Activated naive CD4-positive, alpha-beta T cell (primary cell): ENCODE measurements at regions not wholly inside any gene's neighbourhood (a gene's known extent, or its start where the extent isn't known, plus 50 kb on each side); places are given as distances from the start of the nearest gene placed in this dataset.
"Not testable (repeated sequence)": the region's sequence is repeated elsewhere in the genome, so short reads cannot be mapped to it uniquely, and the experiment has no call there.

Experiments
- DNase-seq, 4 experiments: peaks; one replicate each; lab custom pipeline; 2025; lab: John Stamatoyannopoulos, UW

- DNase-seq: no peak
Measured at GRCh38 chr10:118465300-118465874, 123.3 kb upstream of the FAM204A start.

- DNase-seq: no peak
Measured at GRCh38 chr10:118463740-118464139, 121.6 kb upstream of the FAM204A start.

- no peak for DNase-seq
Measured at GRCh38 chr10:118462401-118462800, 120.3 kb upstream of the FAM204A start.

- DNase-seq: peak in 2 of 4 experiments; percentile 1 to 16
Measured at GRCh38 chr10:118459642-118460193, 117.6 kb upstream of the FAM204A start.

- no peak for DNase-seq
Measured at GRCh38 chr10:118458957-118459641, 117.0 kb upstream of the FAM204A start.

GRCh38 chr10:118457824-118458428, 115.8 kb upstream of the FAM204A start:
- DNase-seq: no peak

GRCh38 chr10:118455181-118455695, 113.1 kb upstream of the FAM204A start:
- DNase-seq: no peak

GRCh38 chr10:118454211-118454610, 112.1 kb upstream of the FAM204A start:
- no peak for DNase-seq

- no peak for DNase-seq
Measured at GRCh38 chr10:118452098-118452497, 110.0 kb upstream of the FAM204A start.

- no peak for DNase-seq
Measured at GRCh38 chr10:118449521-118449920, 107.4 kb upstream of the FAM204A start.

- DNase-seq: no peak
Measured at GRCh38 chr10:118448744-118449143, 106.6 kb upstream of the FAM204A start.

- DNase-seq: no peak
Measured at GRCh38 chr10:118447478-118448270, 105.5 kb upstream of the FAM204A start.

GRCh38 chr10:118445535-118445934, 103.4 kb upstream of the FAM204A start:
- DNase-seq: no peak

- no peak for DNase-seq
Measured at GRCh38 chr10:118444069-118444468, 101.9 kb upstream of the FAM204A start.

GRCh38 chr10:118442032-118442431, 99.9 kb upstream of the FAM204A start:
- no peak for DNase-seq

GRCh38 chr10:118439824-118440223, 97.7 kb upstream of the FAM204A start:
- DNase-seq: no peak

GRCh38 chr10:118436742-118437141, 94.6 kb upstream of the FAM204A start:
- DNase-seq: no peak

- no peak for DNase-seq
Measured at GRCh38 chr10:118430190-118430589, 88.1 kb upstream of the FAM204A start.

- DNase-seq: peak in 3 of 4 experiments; percentile 18 to 33 (median 25)
Measured at GRCh38 chr10:118423800-118424442, 81.8 kb upstream of the FAM204A start.

GRCh38 chr10:118422241-118422640, 80.1 kb upstream of the FAM204A start:
- no peak for DNase-seq

- not testable (repeated sequence) for DNase-seq
Measured at GRCh38 chr10:118420049-118420448, 77.9 kb upstream of the FAM204A start.

GRCh38 chr10:118412932-118413331, 70.8 kb upstream of the FAM204A start:
- no peak for DNase-seq
